PFSK-1 (cell line): ENCODE measurements at regions not wholly inside any gene's neighbourhood (a gene's known extent, or its start where the extent isn't known, plus 50 kb on each side); places are given as distances from the start of the nearest gene placed in this dataset.

ENCODE experiments used
- POLR2AphosphoS5 ChIP-seq: IDR thresholded peaks from 2 replicates; pipeline ENCODE4 v1.6.1; 2012; ENCODE audit warnings: low read depth, mild to moderate bottlenecking, control low read depth, low read length, moderate library complexity
- TAF1 ChIP-seq: IDR thresholded peaks from 2 replicates; pipeline ENCODE4 v1.6.1; 2012; ENCODE audit warnings: low read length, control low read depth, borderline replicate concordance; ENCODE audit not compliant: insufficient read depth
- TF ChIP-seq, protein P1 (sequence below), 2 experiments: IDR thresholded peaks; 2 replicates each; pipeline versions ENCODE4 v1.6.1 to v1.8.0; 2011 to 2012; ENCODE audit warnings: low read depth in 2 of 2, low read length in 2 of 2, control low read depth in 1 of 2, inconsistent platforms in 1 of 2, mild to moderate bottlenecking in 1 of 2, moderate library complexity in 1 of 2; ENCODE audit not compliant: insufficient read depth in 1 of 2

- no peak for TF ChIP-seq TAF1
- TF ChIP-seq, protein P1, sequence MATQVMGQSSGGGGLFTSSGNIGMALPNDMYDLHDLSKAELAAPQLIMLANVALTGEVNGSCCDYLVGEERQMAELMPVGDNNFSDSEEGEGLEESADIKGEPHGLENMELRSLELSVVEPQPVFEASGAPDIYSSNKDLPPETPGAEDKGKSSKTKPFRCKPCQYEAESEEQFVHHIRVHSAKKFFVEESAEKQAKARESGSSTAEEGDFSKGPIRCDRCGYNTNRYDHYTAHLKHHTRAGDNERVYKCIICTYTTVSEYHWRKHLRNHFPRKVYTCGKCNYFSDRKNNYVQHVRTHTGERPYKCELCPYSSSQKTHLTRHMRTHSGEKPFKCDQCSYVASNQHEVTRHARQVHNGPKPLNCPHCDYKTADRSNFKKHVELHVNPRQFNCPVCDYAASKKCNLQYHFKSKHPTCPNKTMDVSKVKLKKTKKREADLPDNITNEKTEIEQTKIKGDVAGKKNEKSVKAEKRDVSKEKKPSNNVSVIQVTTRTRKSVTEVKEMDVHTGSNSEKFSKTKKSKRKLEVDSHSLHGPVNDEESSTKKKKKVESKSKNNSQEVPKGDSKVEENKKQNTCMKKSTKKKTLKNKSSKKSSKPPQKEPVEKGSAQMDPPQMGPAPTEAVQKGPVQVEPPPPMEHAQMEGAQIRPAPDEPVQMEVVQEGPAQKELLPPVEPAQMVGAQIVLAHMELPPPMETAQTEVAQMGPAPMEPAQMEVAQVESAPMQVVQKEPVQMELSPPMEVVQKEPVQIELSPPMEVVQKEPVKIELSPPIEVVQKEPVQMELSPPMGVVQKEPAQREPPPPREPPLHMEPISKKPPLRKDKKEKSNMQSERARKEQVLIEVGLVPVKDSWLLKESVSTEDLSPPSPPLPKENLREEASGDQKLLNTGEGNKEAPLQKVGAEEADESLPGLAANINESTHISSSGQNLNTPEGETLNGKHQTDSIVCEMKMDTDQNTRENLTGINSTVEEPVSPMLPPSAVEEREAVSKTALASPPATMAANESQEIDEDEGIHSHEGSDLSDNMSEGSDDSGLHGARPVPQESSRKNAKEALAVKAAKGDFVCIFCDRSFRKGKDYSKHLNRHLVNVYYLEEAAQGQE (IDR thresholded peaks at IDR 0.05; ENCODE audit: insufficient read depth in 1 of 2, low read depth in 2 of 2, low read length in 2 of 2) = no peak
- TF ChIP-seq POLR2AphosphoS5 = no peak
Measured at GRCh38 chr5:96134886-96135285, 173.2 kb upstream of the ELL2 start.
